Endometrium (tissue), 2 donors: ENCODE measurements at regions not wholly inside any gene's neighbourhood (a gene's known extent, or its start where the extent isn't known, plus 50 kb on each side); places are given as distances from the start of the nearest gene placed in this dataset.
"Not testable (repeated sequence)": the region's sequence is repeated elsewhere in the genome, so short reads cannot be mapped to it uniquely, and the experiment has no call there.

Source experiments
- FAIRE-seq: peaks from 2 replicates; lab custom pipeline; 2012; peaks lifted over from hg19 to GRCh38; lab: Jason Lieb, UNC
- donor health status: control.
- donor health status: control.

DNA sequence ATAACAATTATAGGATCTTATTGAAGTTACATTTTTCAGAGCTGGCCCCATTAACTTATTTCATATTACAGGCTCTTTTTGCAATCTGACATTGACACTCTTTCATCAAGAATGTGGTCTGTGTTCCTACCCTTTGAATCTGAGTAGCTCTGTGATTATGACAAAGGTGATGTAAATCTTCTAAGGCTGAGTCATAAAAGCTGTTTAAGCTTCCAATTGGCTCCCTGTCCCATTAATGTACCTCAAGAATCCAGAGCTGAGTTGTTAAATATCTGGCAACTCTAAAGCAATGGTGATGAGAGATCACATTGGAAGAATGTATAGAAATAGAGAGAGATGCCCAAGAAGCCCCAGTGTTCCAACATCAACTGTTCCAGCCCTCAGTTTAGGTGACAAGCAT lies 178.5 kb upstream of the DEPDC1 start:
- FAIRE-seq = no peak

DNA sequence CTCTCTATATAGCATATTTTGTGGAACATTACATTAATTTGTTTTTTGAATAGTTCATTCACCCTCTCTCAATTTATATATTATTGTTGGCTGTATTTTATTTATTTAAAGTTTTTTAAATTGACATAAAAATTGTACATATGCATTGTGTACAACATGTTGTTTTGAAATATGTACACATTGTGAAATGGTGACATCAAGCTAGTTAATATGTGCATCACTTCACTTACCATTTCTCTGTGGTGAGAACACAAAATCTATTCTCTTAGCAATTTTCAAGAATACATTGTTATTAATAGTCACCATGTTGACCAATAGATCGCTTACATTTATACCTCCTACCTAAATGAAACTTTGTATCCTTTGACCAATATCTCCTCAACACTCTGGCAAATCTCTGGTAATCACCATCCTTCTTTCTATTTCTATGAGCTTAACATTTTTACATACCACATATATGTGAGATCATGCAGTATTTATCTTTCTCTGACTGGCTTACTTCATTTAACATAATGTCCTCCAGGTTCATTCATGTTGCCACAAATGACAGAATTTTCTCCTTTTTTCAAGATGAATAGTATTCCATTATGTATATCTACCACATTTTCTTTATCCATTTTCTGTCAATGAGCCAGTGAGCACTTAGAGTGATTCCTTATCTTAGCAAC lies 180.9 kb upstream of the DEPDC1 start:
- no peak for FAIRE-seq

DNA sequence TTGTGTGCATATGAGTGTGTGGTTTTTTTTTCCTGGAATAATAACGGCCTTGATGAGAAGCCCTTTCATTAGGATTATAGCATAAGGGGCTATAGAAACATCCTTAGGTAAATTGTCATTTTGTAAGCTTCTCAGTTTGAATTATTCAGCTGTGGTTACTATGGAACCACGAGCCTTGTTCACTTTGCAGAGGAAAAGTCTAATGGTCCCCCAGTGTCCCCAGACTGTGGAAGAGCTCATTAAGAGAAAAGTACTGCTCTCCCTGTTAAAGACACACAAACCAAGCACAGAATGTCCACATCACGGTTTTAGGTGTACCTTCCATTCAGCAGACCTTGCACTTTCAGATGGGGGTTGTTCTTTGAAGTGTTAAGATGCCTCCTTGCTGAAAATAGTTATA lies 199.3 kb upstream of the DEPDC1 start:
- FAIRE-seq = no peak

DNA sequence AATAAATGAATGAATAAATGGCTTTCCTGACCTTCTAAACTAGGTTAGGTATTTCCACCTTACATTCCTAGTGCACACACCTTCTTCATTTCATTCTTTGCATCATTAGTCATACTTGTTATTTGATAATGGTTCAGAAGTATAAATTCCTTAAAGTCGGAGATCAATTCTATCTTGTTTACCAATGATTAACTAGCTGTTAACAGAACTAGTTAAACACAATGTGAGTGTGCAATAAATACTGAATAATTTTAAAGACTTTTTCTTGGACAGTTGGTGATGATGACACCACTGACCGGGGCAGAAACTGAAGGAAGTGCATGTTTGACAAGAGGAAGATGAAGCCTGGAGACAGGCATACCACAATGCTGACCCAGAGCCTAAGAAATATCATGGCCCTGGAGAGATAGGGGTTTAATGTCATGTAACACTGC lies 207.1 kb upstream of the DEPDC1 start:
- no peak for FAIRE-seq

DNA sequence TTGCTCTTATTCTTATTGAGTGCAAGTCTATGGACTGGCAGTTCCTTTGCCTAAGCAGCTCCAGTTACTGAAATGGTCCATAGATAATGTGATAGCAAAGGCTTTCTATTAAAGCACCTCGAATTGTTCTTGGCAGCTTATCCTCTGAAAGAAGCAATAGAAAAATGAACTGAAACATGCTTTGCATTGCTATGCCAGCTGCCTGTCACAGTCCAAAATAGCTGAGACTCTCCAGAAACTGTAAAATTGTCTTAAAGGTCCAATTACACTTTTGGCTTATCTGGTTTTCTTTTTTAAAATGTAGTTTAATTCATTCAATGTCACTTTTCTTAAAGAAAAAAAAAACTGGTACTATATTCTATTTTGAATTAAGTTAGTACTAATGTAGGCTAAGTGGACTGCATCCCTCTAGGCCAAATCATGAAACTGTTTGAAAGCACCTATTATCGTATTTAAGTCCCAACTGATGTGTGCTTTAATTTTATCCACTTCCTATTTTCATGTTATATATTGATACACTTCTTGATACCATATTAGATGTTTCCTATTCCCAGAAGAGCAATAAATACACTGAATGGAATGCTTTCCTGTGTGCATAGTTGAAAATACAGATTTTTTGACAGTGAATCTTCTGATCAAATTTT lies 208.0 kb upstream of the DEPDC1 start:
- no peak for FAIRE-seq

DNA sequence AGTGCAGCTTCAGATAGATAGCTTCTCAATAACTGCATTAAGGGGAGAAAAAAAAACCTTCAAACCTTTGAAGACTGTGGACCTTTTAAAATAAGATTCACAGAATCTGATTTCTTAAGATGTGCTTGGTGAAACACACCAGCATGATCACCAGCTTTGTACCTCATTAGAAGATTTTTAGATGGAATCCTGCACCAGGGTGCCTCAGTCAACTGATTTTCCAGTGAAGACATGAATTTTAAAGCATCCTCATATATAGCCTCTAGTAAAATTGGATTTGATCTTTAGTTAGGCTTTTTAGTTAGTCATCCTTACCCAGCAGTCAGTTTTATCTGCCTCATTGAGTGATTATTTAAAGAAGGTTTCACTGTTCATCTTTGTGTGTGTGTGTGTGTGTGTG lies 208.6 kb upstream of the DEPDC1 start:
- no peak for FAIRE-seq

DNA sequence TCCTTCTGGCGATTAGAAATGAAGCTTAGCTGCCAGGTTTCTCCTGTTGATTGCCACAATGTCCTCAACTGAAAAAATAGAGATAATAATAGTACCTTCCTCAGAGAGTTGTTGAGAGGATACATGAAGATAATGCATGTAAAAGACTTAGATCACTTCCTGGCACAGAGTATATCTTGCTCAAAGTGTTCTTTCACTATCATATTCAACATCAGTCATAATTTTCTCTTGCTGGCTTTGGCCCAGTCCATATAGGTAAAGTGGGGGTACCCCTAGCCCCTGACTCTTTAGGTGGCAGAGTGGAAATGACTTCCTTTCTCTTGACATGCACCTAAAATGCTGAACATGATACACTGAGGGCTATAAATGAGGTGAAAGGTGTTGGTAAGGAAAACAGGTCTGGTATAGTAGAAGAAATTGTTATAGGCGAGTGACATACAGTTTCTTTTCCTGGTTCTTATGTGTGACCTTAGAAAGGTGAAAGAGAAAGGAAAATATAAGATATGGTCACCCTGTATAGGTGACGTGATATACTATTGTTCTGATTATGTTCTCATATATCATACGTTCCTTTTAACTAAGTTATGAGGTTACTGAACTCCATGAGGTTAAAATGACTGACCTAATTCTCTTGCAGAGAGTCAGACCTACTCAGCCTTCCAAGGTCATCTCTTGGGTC lies 209.9 kb upstream of the DEPDC1 start:
- no peak for FAIRE-seq

DNA sequence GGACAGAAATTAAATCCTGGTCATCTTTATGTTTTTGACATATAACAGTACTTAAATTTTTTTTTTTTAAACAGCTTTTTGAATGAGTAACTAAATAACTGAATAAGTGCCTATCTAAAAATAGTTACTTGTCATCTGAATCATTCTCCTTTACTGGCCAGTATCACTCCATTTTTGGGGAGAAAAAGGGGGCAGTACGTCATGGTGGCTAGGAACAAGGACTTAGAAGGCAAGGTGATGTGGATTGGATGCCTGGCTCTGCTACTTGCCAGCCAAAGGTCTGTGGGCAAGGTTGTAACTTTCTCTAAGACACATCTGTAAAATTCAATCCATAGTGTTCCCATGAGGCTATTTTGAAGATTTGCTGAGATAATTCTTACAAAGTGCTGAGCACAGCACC lies 220.4 kb upstream of the DEPDC1 start:
- FAIRE-seq = no peak

DNA sequence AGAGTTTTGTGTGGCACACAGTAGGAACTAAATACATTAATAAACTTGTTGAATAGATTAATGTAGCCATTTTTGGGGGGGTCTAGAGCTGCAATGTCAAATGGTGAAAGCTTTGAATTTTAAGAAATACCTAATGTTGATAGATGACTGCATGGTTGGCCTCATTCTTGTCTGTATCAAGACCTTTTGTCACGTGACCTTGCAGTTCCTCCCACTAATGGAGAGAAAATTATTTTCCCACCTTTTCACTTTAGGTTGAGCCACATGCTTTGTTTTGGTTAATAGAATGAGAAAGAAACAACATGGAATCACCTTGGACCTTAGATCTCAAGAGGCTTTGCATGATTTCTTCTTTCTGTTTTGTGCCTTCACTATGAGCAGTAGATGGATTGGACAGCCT lies 223.6 kb upstream of the DEPDC1 start:
- no peak for FAIRE-seq

DNA sequence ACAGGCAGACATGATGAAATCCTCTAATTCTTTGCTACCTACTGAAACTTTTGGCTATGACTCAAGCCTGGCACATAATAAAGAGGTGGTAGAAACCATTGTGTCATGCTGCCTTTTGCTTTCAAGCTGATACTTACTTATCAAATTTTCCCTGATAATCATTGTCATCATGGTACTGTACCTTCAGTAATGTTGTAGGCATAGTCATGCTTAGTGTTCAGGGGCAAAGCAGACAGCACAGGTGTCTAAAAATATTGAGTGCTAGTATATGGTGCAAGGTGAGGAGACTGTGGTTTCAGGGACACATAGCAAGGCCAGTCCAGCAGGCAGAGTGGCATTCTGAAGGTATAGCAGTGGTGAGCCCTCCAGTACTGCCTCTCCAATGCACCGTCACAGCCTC lies 226.9 kb upstream of the DEPDC1 start:
- FAIRE-seq = no peak

DNA sequence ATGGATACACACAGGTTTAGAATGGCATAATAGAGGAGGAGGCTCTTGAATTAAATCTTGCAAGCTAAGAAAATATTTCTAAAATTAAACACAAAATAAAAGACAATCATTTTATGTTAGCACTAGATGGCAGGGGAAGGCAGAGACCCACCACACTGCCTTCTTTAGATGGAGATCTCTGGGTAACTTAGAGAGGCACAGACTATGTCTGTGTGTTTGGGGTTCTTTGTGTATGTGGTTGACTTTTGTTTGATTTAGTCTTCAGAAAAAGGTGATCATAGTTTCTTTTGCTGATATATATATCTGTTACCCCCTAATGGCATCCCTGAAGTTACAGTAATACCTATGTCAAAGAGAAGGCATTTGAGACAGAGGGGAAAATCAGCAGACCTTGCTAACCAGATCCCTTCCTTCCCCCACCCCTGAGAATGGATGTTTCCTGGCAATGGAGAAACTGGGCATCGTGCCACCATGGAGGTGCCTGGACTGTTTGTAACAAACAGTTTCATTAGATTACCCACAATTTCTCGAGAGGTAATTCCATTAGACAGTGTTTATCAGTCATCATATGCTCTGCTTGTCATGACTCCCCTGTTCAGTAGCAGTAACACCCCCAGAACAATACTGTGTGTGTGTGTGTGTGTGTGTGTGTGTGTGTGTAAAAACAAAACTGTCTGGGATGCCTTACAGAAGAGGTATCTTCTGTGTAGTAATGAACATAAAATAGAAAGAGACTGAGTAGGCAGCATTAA lies 228.3 kb upstream of the DEPDC1 start:
- no peak for FAIRE-seq

DNA sequence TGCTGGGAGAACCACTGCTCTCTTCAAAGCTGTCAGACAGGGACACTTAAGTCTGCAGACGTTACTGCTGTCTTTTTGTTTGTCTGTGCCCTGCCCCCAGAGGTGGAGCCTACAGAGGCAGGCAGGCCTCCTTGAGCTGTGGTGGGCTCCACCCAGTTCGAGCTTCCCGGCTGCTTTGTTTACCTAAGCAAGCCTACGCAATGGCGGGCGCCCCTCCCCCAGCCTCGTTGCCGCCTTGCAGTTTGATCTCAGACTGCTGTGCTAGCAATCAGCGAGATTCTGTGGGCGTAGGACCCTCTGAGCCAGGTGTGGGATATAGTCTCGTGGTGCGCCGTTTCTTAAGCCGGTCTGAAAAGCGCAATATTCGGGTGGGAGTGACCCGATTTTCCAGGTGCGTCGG lies 242.6 kb upstream of the DEPDC1 start:
- FAIRE-seq = not testable (repeated sequence)

DNA sequence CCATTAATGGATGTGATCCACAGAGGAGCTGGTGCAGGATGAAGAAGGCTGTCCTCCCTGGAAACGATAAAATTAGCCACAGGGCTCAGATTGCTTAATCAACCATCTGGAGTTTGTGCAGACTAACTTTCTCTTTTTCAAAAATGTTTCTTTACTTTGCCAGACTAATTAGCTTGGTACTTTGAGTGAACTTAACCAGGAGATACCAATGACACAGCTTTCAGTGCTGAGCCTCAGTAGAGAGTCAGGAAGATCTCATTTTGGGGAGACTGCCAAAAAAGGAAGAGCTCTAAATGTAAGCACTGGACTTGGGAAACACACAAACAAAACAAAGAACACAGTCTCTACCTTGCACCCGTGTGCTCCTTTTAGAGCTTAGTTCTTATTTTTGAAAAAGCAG lies 248.1 kb upstream of the DEPDC1 start:
- FAIRE-seq = no peak

DNA sequence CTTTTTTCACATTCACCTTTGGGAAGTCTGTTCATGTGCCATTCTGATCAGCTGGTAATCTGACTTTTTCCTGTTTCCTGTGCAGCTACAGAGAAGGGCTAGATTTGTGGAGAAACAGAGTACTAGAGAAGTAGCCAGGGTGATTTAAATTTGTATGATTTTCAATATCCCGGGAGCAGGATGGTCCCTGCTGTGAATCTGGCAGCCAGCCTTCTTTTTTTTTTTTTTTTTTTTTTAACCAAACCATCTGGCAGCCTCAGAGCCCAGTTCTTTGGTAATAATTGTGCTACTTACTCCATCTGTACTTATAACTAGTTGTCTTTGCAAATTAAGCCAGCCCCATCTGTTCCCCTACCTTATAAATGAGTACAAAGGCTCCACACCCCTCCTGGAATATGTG lies 248.6 kb upstream of the DEPDC1 start:
- no peak for FAIRE-seq

DNA sequence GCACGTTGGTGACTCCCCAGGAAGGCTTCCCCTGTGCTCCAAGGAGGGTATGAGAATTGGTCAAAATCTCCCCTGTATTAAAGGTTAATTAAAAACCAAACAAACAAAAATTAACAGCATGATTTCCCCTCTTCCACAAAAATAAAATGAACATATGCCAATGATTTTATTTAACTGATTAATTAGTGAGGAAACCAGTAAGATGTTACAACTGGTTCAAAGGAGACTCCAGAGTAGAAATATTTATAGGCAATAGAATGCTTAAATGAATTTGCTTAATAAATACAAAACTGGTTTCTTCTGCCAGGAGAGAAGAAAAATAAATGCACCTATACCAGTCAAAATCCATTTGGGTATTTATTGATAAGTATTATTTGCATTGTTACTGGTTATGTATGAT lies 249.5 kb upstream of the DEPDC1 start:
- FAIRE-seq = no peak

DNA sequence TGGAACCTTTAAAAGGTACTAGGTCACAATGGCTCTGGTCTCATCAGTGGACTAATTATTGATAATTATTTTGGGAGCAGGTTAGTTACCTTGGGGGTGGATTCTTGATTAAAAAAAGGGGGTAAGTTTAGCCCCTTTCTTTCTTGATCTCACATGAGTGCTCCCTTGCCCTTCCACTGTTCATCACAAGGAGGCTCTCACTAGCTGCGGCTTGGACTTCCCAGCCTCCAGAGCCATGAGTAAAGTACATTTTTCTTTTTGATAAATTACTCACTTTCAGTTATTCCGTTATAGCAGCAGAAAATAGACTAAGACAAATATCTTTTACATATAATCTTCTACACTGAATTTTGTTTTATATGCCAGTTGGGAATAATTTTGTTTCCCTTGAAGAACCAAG lies 254.8 kb upstream of the DEPDC1 start:
- FAIRE-seq = no peak

DNA sequence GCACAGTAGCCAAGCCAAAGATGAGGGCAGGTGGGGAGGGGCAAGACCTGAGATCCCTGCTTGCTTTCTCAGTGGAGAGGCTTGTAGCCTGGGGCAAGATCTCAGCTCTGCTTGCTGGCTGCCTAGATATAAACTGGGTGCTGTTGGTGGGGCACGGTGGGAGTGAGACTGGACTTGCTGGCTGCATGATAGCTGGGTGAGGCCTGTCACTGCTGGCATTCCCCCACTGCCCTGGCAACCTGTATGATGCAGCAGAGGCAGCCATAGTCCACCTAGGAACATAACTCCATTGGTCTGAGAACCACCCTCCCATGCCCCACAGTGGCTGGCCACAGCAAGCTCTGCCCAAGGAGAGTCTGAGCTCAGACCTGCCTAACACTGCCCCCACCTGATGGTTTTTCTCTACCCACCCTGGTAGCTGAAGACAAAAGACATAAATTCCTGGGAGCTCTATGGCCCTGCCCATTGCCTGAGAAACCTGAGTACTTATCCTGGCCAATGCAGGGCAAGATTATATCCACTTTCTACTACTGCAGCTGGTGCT lies 261.9 kb upstream of the DEPDC1 start:
- FAIRE-seq = no peak

DNA sequence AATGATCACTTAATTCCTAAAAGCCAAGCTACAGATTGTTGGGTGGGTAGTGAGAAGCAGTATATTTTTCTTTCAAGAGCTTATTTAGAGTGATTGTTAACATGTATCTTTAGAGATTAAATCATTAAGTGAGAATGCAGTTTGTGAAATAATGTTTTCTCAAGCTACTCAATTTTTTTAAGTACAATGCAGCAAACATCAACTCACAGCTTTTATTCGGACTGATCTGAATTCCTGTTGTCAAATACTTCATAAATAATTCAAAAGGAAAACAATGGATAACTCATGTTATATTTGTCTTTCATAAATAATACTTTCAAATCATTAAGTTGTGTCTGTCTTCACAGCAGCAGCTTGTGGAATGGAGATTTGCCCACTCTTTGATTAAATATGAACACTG lies 271.1 kb upstream of the DEPDC1 start:
- FAIRE-seq = no peak

DNA sequence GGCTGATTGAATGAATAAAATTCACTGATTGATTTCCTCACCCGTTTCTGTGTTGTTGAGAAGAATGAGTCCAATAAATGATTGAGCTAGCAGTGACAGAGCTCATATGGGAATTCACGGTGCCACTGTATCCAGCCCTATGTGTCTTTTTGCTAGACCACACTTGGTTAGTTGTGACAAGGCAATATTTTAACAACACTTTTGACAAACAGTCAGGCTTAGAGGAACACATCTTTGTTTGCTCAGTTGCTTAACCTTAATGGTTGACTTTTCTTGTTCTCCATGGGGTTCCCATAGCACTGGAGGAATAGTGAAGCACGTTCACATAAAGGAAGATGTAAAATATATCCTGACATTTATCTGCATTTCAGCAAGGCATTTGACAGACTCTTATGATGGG lies 273.9 kb upstream of the DEPDC1 start:
- no peak for FAIRE-seq

DNA sequence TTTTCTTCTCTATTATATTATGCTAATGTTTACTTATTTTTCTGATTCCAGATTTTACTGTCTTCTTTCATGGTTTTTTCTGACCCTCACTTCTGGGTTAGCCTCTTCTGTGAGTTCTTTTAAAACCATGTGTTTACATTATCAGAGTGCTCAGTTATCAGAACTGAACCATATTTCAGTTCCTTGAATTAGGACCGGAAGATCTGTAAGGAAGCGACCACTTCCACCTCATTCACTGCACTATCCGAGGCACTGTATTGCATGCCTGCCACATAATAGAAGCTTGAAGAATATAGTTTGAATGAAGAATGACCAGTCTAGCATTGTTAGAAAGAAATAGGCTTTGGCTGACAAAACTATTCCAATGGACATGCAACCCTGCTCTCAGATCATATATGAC lies 281.0 kb upstream of the DEPDC1 start:
- FAIRE-seq = no peak

DNA sequence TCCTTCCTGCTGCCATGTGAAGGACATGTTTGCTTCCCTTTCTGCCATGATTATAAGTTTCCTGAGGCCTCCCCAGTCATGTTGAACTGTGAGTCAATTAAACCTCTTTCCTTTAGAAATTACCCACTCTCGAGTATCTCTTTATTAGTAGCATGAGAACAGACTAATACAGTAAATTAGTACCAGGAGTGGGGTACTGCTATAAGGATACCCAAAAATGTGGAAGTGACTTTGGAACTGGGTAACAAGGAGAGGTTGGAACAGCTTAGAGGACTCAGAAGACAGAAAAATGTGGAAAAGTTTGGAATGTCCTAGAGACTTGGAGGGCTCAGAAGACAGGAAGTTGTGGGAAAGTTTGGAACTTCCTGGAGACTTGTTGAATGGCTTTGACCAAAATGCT lies 283.0 kb upstream of the DEPDC1 start:
- FAIRE-seq = not testable (repeated sequence)

DNA sequence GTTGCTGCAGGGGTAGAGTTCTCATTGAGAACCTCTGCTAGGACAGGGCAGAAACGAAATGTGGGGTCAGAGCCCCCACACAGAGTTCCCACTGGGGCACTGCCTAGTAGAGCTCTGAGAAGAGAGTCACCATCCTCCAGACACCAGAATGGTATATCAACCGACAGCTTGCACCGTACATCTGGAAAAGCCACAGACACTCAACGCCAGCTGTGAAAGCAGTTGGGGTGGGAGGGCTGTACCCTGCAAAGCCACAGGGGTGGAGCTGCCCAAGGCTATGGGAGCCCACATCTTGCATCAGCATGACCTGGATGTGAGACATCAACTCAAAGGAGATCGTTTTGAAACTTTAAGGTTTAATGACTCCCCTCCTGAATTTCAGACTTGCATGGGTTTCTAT lies 284.0 kb upstream of the DEPDC1 start:
- FAIRE-seq = no peak

DNA sequence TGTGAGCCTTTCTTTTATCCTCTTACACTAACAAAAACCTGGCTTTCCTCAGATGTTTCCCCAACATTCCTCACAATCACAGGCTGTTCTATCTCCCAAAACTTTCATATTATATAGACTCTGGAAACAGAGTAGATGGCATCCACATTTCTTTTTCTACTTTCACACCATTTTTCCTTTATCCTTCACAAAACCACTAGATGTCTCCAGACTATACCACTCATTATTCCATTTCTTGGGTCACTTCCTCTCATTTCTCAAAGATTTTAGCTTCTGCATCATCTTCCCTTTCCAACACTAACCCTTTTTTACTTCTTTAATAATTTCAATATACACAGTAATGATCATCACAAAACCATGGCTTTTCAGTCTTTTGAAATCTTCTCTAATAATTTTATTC lies 286.0 kb upstream of the DEPDC1 start:
- FAIRE-seq = no peak
